Hepatocyte (in vitro differentiated cells): ENCODE measurements at regions not wholly inside any gene's neighbourhood (a gene's known extent, or its start where the extent isn't known, plus 50 kb on each side); places are given as distances from the start of the nearest gene placed in this dataset.

ENCODE experiments used
- DNase-seq: peaks from one replicate; pipeline ENCODE4 v3.0.0-alpha.2; 2016; ENCODE audit warnings: low spot score
- H2AFZ ChIP-seq: fragments of 200-600 bp; sonication (generic); 2 replicates; pipeline ENCODE4 v1.6.0; 2016; ENCODE audit warnings: antibody characterized with exemption, mild to moderate bottlenecking
- H3K27ac ChIP-seq: fragments of 200-600 bp; sonication (generic); 2 replicates; pipeline ENCODE4 v1.5.1; 2016; ENCODE audit warnings: mild to moderate bottlenecking
- H3K27me3 ChIP-seq: fragments of 200-600 bp; sonication (generic); 2 replicates; pipeline ENCODE4 v1.6.1; 2016
- H3K36me3 ChIP-seq: fragments of 200-600 bp; sonication (generic); replicated peaks from 2 replicates; pipeline ENCODE4 v1.5.1; 2016; ENCODE audit warnings: low read depth; ENCODE audit not compliant: insufficient read depth
- H3K4me1 ChIP-seq: fragments of 200-600 bp; sonication (generic); 2 replicates; pipeline ENCODE4 v1.5.1; 2016; ENCODE audit warnings: mild to moderate bottlenecking, moderate library complexity; ENCODE audit not compliant: insufficient read depth
- H3K4me2 ChIP-seq: fragments of 200-600 bp; sonication (generic); 2 replicates; pipeline ENCODE4 v1.6.0; 2016
- H3K4me3 ChIP-seq: fragments of 200-600 bp; sonication (generic); 2 replicates; pipeline ENCODE4 v1.5.1; 2016; ENCODE audit warnings: mild to moderate bottlenecking
- H3K79me2 ChIP-seq: fragments of 200-600 bp; sonication (generic); 2 replicates; pipeline ENCODE4 v1.6.0; 2017; ENCODE audit warnings: mild to moderate bottlenecking
- H3K9me2 ChIP-seq: fragments of 200-600 bp; sonication (generic); replicated peaks from 2 replicates; pipeline ENCODE4 v1.6.0; 2017; ENCODE audit warnings: mild to moderate bottlenecking; ENCODE audit not compliant: insufficient read depth
- H3K9me3 ChIP-seq: fragments of 200-600 bp; sonication (generic); 2 replicates; pipeline ENCODE4 v1.5.1; 2016; ENCODE audit warnings: low read depth, mild to moderate bottlenecking
- H4K20me1 ChIP-seq: fragments of 200-600 bp; sonication (generic); 2 replicates; pipeline ENCODE4 v1.6.0; 2016; ENCODE audit warnings: mild to moderate bottlenecking; ENCODE audit not compliant: insufficient read depth, poor library complexity, severe bottlenecking
- EZH2 ChIP-seq: fragments of 200-600 bp; sonication (generic); IDR thresholded peaks from 2 replicates; pipeline ENCODE4 v1.6.1; 2016; ENCODE audit warnings: antibody characterized with exemption, mild to moderate bottlenecking, borderline replicate concordance
- EZH2phosphoT487 ChIP-seq: fragments of 200-600 bp; sonication (generic); IDR thresholded peaks from one replicate; pipeline ENCODE4 v1.6.1; 2018; ENCODE audit warnings: antibody characterized with exemption, mild to moderate bottlenecking, low read depth, moderate library complexity; ENCODE audit not compliant: unreplicated experiment, severe bottlenecking
- WGBS: methylation state at CpG from one replicate; pipeline ENCODE4 v1.1.6; 2016; ENCODE audit warnings: low lambda C conversion rate; ENCODE audit errors: missing lambda C conversion rate; 5-methylcytosine and 5-hydroxymethylcytosine counted together
- TF ChIP-seq, protein P1 (sequence below): fragments of 200-600 bp; sonication (generic); IDR thresholded peaks from 2 replicates; pipeline ENCODE4 v1.5.1; 2016; ENCODE audit warnings: antibody characterized with exemption, mild to moderate bottlenecking; ENCODE audit not compliant: poor library complexity

DNA sequence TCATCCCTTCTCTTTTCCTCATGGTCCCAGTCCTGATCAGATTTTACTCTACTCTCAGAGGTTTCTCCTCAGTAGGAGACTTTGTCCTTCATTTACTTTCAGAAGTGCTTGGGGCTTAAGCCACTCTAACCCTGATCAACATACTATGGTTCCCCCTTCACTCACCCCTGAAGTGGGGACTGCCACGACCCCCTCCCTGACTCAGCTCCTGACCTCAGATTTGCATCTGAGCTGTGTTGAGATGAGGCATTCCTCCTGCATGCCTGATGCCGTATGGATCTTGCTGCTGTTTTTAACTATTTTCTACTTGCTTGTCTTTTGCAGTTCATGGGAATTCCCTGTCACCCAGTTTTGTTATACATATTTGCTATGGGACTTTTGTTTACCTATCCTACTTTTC, 306.7 kb upstream of the CHST9 start:
- Histone ChIP-seq H3K9me2 (no peaks in the 10 kb centered on the region), H3K27me3 (no peaks in the 10 kb centered on the region), H2AFZ (no peak overlapping the region), H3K27ac (no peak overlapping the region), H3K36me3 (no peaks in the 10 kb centered on the region), H3K4me1 (peaks cover 10% of the 10 kb centered on the region), H3K9me3 (no peaks in the 10 kb centered on the region), H3K79me2 (no peaks in the 10 kb centered on the region), H3K4me2 (no peak overlapping the region), H4K20me1 (no peaks in the 10 kb centered on the region), H3K4me3 (no peak overlapping the region)
- WGBS = 37% methylated on average over 2 of the region's 2 CpGs
- TF ChIP-seq, protein P1, sequence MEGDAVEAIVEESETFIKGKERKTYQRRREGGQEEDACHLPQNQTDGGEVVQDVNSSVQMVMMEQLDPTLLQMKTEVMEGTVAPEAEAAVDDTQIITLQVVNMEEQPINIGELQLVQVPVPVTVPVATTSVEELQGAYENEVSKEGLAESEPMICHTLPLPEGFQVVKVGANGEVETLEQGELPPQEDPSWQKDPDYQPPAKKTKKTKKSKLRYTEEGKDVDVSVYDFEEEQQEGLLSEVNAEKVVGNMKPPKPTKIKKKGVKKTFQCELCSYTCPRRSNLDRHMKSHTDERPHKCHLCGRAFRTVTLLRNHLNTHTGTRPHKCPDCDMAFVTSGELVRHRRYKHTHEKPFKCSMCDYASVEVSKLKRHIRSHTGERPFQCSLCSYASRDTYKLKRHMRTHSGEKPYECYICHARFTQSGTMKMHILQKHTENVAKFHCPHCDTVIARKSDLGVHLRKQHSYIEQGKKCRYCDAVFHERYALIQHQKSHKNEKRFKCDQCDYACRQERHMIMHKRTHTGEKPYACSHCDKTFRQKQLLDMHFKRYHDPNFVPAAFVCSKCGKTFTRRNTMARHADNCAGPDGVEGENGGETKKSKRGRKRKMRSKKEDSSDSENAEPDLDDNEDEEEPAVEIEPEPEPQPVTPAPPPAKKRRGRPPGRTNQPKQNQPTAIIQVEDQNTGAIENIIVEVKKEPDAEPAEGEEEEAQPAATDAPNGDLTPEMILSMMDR = no peak
- TF ChIP-seq EZH2phosphoT487 (no peak), EZH2 (no peak)
- DNase-seq = no peak

DNA sequence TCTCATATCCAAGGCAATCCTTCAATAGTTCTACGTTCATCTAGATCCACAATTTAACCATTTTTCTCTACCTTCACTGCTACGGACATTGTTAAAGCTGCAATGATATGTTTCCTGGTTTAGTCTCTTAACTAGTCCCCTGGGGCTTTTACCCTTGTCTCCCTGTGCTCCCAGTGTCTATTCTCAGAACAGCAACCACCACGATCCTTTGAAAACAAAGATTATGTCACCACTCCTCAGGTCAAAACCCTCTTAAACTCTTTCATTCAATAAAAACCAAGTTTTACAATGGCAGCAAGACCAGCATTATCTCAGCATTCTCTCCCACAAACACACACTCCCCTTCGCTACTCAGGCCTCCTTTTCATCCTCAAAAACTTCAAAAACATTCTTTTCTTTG, 298.2 kb upstream of the CHST9 start:
- H3K4me1 ChIP-seq = peaks cover 9% of the 10 kb centered on the region
- TF ChIP-seq EZH2 (no peak), EZH2phosphoT487 (no peak)
- TF ChIP-seq, protein P1 = no peak
- H3K79me2 ChIP-seq = no peaks in the 10 kb centered on the region
- no peaks in the 10 kb centered on the region for H3K9me3 ChIP-seq
- H3K9me2 ChIP-seq = no peaks in the 10 kb centered on the region
- no peaks in the 10 kb centered on the region for H3K36me3 ChIP-seq
- no peaks in the 10 kb centered on the region for H4K20me1 ChIP-seq
- 55% methylated on average over 4 of the region's 4 CpGs for WGBS
- H3K27ac ChIP-seq = peak overlapping the region; percentile 3
- H2AFZ ChIP-seq = no peak overlapping the region
- no peaks in the 10 kb centered on the region for H3K27me3 ChIP-seq
- H3K4me3 ChIP-seq = no peak overlapping the region
- no peak for DNase-seq
- no peak overlapping the region for H3K4me2 ChIP-seq

DNA sequence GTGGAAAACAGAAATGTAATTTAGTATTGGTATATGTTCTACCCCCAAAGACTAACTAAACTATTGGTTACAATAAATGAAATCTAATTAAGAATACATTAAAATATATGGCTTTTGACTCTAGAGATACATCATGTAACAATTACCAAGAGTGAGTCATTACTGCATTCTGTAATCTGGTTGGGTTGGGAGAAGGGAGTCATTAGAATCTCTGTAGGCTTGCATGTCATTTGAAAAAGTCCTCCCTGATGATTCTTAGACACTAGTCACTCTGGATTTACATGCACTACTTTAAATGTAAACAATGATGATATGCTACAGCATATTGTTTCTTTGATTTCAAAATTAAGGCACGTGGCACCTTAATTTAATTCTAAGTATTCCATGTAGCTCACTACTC, 293.4 kb upstream of the CHST9 start:
- no peaks in the 10 kb centered on the region for H3K36me3 ChIP-seq
- H3K4me1 ChIP-seq = no peaks in the 10 kb centered on the region
- H3K9me3 ChIP-seq = no peaks in the 10 kb centered on the region
- WGBS = 0% methylated on average over 1 of the region's 1 CpG
- no peaks in the 10 kb centered on the region for H3K27me3 ChIP-seq
- no peaks in the 10 kb centered on the region for H3K79me2 ChIP-seq
- no peak overlapping the region for H2AFZ ChIP-seq
- H3K4me3 ChIP-seq = no peak overlapping the region
- no peak overlapping the region for H3K4me2 ChIP-seq
- H3K9me2 ChIP-seq = no peaks in the 10 kb centered on the region
- TF ChIP-seq EZH2 = no peak
- no peak overlapping the region for H3K27ac ChIP-seq
- no peaks in the 10 kb centered on the region for H4K20me1 ChIP-seq
- no peak for DNase-seq

DNA sequence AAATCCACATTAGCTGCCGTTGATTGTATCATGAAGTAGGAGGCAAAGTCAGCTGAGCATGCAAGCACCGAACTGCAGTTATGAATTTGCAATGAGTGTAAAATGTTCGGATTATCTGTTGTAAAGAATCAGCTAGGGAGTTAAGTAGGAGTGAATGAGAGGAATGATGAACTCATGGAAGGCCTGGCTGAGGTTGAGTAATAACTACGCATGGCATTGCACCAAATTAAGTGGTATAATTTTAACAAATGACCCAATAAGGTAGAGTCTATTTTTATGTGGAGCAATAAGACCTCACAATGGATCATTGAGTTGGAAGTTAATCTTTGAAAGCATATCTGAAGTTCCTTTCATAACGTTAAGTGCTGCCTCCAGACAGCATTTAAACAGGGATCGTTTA, 288.2 kb upstream of the CHST9 start:
- no peaks in the 10 kb centered on the region for H3K9me3 ChIP-seq
- H3K27me3 ChIP-seq = no peaks in the 10 kb centered on the region
- DNase-seq = no peak
- no peaks in the 10 kb centered on the region for H4K20me1 ChIP-seq
- H3K4me2 ChIP-seq = no peak overlapping the region
- H3K4me3 ChIP-seq = no peak overlapping the region
- TF ChIP-seq EZH2phosphoT487 (no peak), EZH2 (no peak)
- TF ChIP-seq, protein P1 = no peak
- WGBS = 83% methylated on average over 6 of the region's 6 CpGs
- H3K79me2 ChIP-seq = no peaks in the 10 kb centered on the region
- no peaks in the 10 kb centered on the region for H3K9me2 ChIP-seq
- H3K4me1 ChIP-seq = no peaks in the 10 kb centered on the region
- no peaks in the 10 kb centered on the region for H3K36me3 ChIP-seq
- H2AFZ ChIP-seq = no peak overlapping the region
- no peak overlapping the region for H3K27ac ChIP-seq
